GM18870 (cell line): ENCODE measurements at regions not wholly inside any gene's neighbourhood (a gene's known extent, or its start where the extent isn't known, plus 50 kb on each side); places are given as distances from the start of the nearest gene placed in this dataset.
A peak's percentile ranks its signal among the peaks of the same experiment; 100 is the strongest.
"Not testable (repeated sequence)": the region's sequence is repeated elsewhere in the genome, so short reads cannot be mapped to it uniquely, and the experiment has no call there.

Experiments used
- ATAC-seq: cut with Tn5 transposase; IDR thresholded peaks from one replicate; pipeline ENCODE4 v1.9.1; 2021; ENCODE audit warnings: moderate library complexity; ENCODE audit not compliant: unreplicated experiment

DNA sequence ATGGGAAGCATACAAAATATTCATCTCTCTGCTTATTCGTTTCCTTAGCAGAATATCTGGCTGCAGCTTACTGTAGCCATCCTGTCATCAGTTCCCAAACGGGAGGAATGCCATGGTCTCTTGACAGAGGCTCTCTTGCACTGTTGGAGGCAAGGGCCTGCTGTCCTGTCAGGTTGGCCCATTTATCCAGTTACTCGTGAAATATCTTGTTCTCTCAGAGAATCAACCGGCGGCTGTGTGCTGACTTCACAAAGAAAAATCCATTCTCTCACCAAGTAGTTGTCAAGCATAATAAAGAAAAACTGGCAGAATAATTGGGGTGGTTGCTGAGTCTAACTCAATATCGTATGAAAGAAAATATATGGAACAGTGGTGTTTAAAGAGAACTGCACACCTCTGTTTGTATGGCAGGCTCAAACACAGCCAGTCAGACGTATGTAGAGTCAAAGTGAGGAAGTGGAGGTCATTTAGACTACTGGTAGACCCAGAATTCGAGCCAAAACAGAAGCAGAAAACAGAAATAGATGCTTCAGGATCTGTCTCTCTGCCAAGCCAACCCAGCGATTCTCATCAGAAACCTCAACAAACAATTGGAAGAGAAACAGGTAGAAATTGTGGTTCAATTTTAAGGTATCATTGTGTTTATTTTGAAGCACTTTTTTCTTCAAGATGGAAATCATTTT lies 349.2 kb upstream of the PRKCQ start:
- ATAC-seq: no peak

DNA sequence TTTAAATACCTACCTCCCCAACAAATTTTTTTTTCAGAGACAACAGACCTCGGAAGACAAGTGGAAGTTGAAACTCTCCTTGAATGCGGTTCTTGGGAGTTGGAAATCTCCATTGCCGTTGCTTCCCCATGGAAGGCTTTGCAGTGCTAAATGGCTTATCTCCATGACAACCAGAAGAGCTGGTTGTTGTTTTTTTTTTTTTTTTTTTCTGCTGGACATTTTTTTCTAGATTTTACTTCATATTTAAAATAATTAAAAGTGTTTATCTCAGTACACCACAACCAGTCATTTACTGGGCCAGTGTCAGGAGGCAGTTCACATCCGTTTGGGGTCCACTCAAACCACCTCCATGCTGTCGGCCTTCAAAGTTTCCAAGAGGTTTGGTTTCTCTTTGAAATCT lies 348.5 kb upstream of the PRKCQ start:
- ATAC-seq: no peak

DNA sequence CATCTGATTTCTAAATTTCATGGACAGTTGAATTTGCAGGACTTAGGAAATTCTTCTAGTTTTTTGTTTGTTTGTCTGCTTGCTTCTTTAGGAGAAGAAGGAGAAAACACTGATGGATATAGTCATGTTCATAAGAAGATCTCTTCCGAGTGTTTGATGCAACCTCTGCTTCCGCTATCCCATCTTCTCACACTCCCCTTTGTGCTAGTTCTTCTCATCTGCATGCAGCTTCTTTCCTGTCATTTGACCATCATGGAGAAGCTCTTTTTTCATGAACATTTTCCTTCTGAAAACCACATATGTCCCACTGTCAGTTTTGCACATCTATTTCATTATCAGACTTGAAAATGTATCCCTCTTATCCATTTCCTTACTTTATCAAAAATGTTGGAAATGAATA lies 346.9 kb upstream of the PRKCQ start:
- no peak for ATAC-seq

DNA sequence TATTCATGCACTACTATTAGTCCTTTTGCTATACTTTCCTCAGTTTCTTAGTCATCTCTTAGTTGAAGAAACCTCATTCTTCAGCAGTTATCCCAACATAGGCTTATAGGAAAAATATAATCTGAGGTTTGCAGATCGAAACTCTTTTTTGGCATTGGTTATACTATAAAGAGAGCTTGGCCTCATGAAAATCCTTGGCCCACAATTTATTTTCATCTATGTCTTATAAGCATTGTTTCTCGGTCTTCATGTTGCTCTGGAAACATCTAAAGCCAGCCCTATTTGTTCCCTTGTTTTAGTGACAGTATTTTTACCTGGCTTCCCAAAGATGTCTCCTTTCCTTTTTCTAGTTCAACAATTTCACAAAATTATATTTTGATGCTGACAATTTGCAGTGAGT lies 345.1 kb upstream of the PRKCQ start:
- no peak for ATAC-seq

DNA sequence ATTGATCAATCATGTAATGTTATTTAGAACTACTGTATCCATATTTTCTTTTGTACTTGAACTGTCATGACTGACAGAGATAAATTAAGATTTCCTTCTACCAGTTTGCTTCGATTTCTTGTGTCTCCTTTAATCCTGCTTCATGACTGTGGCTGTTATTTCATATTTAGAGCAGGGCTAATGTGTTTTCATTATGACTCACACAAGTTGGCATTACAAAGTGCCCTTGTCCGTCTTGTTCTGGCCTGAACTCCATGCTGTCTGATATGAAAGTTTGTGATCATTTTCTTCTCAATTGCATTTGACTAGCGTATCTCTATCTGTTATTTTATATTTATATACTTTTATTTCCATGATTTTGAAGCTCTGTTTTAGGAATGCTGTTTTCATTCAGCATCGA lies 344.1 kb upstream of the PRKCQ start:
- no peak for ATAC-seq

DNA sequence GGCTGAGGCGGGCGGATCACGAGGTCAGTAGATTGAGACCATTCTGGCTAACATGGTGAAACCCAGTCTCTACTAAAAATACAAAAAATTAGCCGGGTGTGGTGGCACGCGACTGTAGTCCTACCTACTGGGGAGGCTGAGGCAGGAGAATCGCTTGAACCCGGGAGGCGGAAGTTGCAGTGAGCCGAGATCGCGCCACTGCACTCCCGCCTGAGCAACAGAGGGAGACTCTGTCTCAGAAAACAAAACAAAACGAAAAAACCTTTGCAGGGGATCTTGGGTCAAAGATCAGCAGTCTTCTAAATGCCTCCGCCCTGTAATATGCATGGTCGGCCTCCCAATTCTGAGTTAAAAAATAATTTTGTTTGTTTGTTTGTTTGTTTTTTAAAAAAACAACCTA lies 340.9 kb upstream of the PRKCQ start:
- not testable (repeated sequence) for ATAC-seq

DNA sequence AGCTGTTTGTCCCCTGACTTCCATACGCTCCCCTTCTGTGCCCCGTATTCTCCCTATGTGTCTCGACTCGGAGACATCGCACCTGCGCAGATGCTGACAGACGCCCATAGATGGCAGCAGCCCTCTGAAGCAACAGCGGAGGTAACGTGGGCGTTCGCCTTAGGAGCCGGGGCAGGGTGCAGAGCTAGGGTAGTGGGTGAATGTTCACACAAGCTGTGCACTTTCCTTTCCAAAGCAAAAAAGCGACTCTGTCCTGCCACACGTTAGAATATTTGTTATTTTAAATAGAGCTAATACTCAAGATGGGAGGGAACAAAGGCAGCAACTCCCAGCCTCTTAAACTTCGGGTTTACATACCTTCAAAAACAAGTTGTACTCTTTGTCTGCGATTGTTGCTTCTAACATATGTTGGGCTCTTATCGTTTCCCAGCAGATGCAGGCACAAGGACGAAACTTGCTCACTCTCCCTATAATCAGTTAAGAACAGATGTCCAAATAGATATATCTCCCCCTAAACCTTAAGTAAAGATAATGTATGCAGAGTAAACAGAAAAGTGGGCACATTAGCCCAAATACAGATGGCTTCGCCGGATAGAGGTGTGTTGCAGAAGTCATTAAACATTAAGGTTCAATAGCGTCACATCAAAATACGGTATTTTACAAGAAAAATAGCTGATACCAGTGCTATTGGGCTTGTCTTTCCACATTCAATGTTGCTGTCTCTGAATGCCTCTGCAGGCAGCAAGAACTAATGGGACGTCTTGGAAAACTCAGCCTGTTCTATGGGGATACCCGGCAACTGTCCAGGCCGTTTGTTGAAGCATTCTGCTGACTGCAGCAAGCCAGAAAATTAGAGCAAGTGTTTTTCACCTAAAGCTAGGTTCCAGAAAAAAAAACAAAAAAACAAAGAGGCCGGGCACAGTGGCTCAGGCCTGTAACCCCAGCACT lies 340.3 kb upstream of the PRKCQ start:
- ATAC-seq: peak; percentile 66

DNA sequence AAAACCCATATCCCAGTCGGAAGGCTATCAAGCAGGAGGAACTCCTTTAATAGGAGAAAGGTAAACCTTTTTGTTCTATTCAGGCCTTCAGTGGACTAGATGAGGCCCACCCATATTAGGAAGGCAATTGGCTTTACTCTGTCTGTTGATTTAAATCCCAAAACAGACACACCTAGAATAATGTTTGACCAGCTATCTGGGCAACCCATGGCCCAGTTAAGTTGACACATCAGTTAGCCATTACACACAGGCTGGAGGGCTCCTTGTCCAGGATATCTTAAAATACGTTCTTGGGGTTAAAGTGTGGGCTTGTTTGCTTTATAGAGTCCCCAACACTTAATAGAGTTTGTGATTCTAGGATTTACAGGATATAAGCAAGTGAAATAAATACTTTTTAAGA lies 339.0 kb upstream of the PRKCQ start:
- ATAC-seq: no peak

DNA sequence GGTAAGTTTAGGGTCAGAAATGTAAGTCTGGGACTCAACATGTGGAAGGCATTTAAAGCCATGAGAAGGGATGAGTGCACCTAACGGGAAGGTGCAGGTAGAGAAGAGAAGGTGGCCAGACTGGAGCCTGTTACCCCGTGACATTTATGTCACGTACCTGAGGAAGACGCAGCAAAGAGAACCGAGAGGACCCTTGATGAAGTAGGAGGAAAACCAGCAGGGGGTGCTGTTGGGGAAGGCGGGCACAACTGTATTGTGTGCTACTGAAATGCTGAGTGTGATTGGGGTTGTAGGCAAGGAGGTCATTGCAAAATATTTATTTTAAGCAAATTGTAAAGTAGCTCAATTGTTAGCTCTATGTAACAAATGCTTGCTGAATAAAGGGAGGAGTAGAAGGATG lies 338.2 kb upstream of the PRKCQ start:
- ATAC-seq: no peak

DNA sequence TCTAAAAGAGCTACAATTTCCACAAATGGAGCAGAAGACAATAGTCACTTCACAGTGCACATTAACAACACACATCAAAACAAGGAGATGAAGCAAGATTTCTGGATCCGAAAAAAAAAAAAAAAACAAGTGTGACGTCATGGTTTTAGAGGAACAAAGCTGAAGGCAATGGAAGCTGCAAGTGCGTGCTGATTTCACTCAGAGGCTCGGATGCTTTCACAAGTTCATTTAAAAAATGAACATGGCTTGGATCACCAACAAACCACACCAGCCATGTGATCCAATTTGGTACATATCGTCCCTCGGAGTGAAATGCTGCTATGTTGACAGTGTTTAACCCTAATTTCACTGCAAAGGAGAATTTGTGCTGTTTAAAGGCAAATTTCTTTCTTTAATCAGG lies 337.0 kb upstream of the PRKCQ start:
- no peak for ATAC-seq

DNA sequence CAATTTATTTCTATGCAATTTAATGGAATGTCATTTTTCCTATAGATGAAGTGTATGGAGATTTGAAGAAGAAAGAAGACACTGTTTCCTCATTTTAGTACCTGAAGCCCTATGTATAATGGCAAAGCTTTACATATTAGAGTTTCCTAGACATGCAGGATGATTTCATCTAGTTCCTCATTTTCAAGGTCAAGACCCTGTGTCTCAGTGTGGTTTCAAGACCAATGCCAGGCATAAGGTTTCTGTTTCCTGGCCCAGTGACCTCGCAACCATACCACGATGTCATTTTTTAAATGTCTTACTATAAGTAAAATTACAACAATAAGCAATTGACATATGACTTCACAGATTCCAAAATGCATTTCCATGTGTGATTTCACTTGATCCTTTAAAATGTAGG lies 336.5 kb upstream of the PRKCQ start:
- no peak for ATAC-seq

DNA sequence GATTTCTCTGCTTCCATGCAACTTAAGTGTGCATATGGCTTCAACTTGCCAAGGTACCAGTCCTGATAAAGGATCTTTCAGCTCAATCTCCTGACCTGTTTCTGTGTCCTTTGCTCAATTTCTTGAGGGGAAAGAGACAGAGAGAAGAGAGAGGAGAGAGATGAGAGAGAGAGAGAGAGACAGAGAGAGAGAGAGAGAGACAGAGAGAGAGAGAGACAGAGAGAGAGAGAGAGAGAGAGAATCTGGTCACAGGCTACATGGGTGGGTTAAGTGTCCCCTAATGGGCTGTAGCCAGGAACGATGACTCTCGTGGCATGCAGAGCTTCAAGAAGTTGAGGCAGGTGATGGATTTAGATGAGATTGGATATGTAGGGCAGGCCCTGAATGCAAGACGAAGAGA lies 335.2 kb upstream of the PRKCQ start:
- no peak for ATAC-seq

DNA sequence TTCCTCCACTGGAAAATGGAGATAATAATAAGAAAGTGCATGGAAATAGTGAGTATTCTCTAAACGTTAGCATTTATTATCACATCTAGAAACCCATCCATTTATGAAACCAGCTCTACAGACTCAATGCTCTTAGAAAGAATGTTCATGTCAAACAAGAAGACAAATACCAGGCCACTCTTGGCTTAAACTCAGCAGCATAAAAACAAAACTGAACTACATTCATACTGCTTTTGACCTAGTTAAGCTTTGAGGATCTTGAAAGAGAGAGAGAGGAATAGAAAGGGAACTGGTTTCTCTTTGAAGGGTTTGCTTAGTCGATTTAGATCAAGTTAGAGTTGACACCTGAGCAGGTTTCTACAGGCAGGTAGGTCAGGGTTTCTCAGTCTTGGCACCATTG lies 332.9 kb upstream of the PRKCQ start:
- no peak for ATAC-seq

DNA sequence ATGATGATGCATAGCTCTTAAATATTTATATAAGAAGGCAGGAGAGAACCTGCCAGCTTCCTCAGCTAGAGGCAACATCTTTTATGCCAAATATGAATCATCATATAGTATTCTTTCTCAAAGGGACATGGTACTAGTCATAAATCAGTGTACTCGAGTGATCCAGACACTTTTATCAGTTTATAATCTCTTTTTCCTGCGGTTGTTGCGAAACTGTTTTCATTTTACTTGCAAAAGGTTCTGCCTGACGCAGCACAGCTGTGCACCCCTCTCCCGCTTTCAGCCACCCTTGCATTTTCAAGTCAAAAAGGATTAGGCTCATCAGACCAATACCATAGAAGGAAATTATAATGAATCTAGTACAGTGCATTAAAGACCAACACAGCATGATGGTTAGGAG lies 332.3 kb upstream of the PRKCQ start:
- ATAC-seq: no peak

DNA sequence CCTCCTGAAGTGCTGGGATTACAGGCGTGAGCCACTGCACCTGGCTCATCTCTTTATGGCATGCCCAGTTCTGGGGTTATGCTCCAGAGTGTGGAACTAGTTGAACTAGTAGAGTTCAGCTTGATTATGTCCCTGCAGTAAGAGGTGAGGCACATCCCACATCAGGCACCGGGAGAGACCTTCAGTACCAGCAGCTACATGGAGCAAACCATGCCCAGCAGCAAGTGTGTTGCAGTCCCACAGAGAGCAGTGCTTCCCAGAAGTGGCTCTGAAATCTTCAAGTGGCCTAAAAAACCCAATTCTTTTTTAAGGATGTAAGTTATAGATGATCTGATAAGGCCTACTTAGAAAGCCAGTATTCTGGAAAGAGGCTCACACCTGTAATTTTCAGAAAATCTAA lies 331.9 kb upstream of the PRKCQ start:
- no peak for ATAC-seq

DNA sequence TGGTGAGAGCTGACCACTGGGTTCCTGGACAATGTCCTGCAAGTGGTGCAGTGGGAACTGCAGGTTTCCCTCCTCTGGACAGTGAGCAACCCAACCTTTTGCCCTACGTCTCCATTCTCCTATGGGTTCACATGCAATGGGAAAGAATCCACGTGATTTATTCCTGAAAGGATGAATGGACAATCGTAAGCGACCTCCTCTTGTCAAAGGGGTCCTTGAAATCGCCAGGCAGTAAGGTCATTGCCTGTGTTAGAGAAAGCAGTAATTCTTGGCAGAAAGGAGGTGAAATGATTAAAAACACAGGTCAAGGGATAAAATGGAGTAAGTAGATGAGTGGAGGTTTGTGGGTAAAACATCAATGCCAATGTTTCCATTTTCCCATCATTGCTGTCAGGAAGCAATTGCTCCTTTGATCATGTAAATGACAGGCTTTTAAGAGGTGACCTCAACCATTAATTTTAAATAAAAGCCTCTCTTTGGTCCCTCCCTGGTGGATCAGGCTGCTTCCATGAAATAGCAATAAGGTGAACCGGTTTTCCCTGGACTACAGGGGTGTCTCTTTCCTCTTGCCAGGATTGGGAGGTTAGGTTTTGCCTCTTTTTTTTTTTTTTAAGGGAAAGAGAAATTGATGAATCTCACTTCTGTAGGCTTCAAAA lies 330.0 kb upstream of the PRKCQ start:
- ATAC-seq: no peak

DNA sequence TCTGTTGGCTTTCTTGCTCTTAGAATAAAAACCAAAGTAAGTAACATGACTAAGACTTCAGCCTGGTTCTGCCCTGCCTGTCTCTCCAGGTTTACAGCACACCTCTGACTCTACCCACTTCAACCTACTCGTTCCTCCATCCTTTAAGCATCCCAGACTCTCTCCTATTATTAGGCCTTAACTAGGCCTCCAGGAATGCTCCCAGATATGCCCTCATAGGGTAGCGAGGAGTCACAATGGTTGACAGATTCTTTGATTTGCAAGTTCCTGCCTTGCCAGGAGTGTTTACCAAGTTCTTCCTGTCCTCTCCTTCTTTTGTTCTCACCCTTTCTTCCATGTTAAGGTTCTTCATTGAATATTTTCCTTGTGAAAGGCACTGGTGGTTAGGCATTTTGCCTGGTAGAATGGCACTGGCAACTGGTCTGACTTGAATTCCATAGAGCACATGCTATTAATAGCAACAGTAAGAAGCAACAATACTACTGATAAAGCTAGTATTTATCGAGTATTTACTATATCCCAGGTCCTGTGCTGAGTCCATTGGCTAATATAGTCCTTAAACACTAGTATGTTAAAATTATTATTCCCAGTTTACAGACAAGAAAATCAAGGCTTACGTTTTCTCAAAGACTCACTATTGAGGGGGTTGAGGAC lies 327.9 kb upstream of the PRKCQ start:
- no peak for ATAC-seq

DNA sequence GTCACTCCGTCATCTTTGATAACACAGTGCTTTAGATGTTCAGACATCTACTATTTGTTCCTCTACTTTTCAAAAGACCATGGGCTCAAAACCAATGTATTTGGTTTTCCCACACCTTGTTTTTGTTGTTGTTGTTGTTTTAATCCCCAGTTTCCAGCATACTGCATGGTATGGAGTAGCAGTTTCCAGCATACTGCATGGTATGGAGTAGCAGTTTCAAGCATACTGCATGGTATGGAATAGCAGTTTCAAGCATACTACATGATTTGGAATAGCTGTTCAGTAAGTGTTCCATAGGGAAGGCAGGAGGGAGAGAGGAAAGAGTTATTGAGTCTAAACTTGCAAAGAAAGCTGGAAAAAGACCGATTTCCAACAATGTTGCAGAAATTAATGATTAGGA lies 314.3 kb upstream of the PRKCQ start:
- ATAC-seq: no peak

DNA sequence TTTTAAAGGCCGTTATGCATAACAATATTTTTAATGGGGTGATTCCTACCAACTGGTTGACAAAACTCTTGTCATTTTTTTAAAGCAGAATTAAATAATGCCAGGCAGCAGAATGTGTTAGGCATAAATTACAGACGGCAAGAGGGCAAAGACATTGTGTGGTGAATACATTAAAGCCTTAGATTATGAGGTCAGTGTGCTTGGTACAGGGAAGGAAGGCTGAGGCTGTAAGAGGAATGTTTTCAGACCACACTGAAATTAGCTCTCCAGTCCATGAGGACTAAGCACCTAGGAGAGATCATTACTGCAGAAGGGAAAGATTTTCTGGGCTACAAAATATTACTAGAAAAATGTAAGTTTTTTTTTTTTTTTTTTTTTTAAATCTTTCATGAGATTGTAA lies 312.8 kb upstream of the PRKCQ start:
- ATAC-seq: no peak

DNA sequence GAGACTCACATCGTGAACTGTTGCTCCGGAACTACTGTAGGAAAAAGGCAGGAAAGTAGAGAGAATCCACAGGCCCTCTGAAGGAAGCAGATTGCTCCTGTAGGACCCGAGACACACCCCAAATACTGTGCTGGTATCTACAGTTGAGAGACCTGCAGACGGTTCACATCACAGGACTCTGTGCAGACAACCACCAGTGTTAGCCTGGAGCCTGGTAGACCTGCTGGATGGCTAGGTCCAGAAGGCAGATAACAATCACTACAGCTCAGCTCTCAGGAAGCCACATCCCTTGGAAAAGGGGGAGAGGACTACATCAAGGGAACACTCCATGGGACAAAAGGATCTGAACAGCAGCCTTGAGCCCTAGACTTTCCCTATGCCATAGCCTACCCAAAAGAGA lies 311.8 kb upstream of the PRKCQ start:
- no peak for ATAC-seq

DNA sequence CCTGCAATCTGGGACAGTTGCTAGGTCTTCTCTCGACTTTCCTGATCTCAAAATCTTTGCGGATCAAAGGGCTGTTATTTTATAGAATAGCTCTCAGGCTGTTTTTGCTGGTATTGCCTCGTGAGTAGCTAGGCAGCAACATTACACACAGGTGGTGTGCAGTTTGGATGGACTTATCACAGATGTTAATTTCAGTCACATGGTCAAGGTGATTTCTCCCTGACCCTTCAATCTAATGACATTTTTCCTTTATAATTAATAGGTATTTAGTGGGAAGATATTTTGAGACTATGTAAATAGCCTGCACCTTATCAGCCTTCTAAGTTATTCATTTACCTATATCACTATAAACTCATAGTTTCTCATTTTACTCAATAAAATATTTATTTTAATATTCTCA lies 309.6 kb upstream of the PRKCQ start:
- ATAC-seq: no peak
